ENCODE measurements at regions not wholly inside any gene's neighbourhood (a gene's known extent, or its start where the extent isn't known, plus 50 kb on each side); places are given as distances from the start of the nearest gene placed in this dataset.
A peak's percentile ranks its signal among the peaks of the same experiment; 100 is the strongest.
"Not testable (repeated sequence)": the region's sequence is repeated elsewhere in the genome, so short reads cannot be mapped to it uniquely, and the experiment has no call there.

DNA sequence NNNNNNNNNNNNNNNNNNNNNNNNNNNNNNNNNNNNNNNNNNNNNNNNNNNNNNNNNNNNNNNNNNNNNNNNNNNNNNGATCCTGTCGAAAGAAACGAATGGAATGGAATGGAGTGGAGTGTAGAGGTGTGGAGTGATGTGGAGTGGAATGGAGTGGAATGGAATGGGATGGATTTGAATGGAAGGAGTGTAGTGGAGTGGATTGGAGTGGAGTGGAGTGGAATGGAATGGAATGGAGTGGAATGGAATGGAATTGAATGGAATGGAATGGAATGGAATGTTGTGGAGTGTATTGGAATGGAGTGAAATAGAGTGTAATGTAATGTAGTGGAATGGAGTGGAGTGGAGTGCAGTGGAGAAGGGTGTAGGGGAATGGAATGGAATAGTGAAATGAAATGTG lies 1275.4 kb upstream of the TPTE start:
- not testable (repeated sequence) for H3K4me1 ChIP-seq, H3K4me3 ChIP-seq, H3K27me3 ChIP-seq, DNase-seq, H3K27ac ChIP-seq, H3K36me3 ChIP-seq
- peaks cover 0 to 22% (median 2%) of the 10 kb centered on the region in 4 donors for H3K9me3 ChIP-seq

DNA sequence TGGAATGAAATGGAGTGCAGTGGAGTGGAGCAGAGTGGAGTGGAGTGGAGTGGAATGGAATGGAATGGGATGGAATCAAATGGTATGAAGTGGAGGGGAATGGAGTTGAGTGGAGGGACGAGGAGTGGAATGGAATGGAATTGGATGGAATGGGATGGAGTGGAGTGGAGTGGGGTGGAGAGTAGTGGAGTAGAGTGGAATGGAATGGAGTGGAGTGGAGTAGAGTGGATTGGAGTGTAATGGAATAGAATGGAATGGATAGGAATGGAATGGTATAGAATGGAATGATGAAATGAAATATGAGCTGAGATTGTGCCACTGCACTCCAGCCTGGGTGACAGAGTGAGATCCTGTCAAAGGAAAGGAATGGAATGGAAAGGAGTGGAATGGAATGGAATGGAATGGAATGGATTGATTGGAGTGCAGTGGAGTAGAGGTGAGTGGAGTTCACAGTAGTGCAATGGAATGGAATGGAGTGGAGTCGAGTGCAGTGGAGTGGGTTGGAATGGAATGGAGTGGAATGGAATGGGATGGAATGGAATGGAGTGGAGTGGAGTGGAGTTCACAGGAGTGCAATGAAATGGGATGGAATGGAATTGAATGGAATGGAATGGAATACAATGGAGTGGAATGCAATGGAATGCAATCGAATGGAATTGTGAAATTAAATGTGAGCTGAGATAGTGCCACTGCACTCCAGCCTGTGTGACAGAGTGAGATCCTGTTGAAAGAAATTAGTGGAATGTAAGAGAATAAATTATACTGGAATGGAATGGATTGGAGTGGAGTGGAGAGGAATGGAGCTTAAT lies 1274.7 kb upstream of the TPTE start:
- H3K9me3 ChIP-seq = peaks cover 0 to 22% (median 2%) of the 10 kb centered on the region in 4 donors
- DNase-seq = peak in 1 of 3 donors; percentile 3
- not testable (repeated sequence) for H3K36me3 ChIP-seq, H3K4me1 ChIP-seq, H3K27ac ChIP-seq, H3K27me3 ChIP-seq, H3K4me3 ChIP-seq

DNA sequence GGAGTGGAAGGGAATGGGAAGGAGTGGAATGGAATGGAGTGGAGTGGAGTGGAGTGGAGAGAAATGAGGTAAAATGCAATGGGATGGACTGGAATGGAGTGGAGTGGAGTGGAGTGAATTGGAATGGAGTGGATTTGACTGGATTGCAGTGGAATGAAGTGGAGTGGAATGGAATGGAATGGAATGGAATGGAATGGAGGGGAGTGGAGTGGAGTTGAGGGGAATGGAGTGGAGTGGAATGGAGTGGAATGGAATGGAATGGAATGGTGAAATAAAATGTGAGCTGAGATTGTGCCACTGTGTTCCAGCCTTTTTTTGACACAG lies 1274.1 kb upstream of the TPTE start:
- H3K27ac ChIP-seq, H3K4me1 ChIP-seq, H3K27me3 ChIP-seq, DNase-seq, H3K4me3 ChIP-seq, H3K36me3 ChIP-seq: not testable (repeated sequence)
- H3K9me3 ChIP-seq = peaks cover 0 to 22% (median 2%) of the 10 kb centered on the region in 4 donors

DNA sequence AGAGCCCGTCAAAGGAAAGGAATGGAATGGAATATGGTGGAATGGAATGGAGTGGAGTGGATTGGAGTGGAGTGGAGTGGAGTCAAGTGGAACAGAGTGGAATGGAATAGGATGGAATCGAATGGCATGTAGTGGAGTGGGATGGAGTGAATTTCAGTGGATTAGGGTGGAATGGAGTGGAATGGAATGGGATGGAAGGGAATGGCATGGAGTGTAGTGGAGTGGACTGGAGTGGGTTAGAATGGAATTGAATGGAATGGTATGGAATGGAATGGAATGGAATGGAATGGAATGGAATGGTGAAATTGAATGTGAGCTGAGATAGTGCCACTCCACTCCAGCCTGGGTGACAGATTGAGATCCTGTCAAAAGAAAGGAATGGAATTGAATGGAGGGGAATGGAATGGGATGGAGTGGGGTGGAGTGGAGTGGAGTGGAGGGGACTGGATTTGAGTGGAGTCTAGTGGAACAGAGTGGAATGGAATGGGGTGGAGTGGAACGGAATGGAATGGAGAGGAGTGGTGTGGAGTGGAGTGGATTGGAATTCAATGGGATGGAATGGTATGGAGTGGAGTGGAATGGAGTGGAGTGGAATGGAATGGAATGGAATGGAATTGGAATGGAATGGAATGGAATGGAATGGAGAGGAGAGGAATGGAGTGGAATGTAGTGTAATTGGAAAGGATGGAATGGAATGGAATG lies 1273.6 kb upstream of the TPTE start:
- peaks cover 0 to 22% (median 2%) of the 10 kb centered on the region in 4 donors for H3K9me3 ChIP-seq
- not testable (repeated sequence) for H3K4me1 ChIP-seq, H3K4me3 ChIP-seq, H3K27me3 ChIP-seq, H3K36me3 ChIP-seq, DNase-seq, H3K27ac ChIP-seq
